ENCODE measurements at regions not wholly inside any gene's neighbourhood (a gene's known extent, or its start where the extent isn't known, plus 50 kb on each side); places are given as distances from the start of the nearest gene placed in this dataset.

DNA sequence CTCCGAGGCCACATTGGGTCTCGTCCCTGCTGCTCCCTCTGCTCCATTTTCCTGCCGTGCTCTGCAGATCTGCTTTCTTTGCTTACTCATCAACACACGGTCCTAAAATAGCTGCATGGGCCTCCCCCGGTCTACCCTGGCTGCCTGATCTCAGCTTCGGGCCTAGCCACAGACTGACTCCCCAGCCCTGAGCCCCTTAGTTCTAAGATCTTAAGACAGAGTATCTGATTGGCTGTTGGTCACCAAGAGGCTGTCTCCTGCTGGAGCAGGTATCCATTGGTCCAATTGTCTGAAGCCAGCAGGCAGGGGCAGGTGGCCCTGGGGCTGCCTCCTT, 53.7 kb upstream of the NECTIN1 start:
- no peak for ATAC-seq (ENCODE audit: low read depth)
- in situ Hi-C loops (cut with MboI; ENCODE audit: low sequenced_read_pairs), result no loop called here
- no peak overlapping the region for H3K56ac ChIP-seq (ENCODE audit: extremely low read depth, insufficient read depth, low read length)

More for the DNA sequence above, 53.7 kb upstream of the NECTIN1 start:
- Histone ChIP-seq H3K79me1 (ENCODE audit: low read depth in 1 of 2, low read length in 2 of 2) (no peaks in the 10 kb centered on the region), H3K4me2 (ENCODE audit: low read depth, low read length) (no peak overlapping the region), H2AFZ (replicated peaks; ENCODE audit: low read length, poor library complexity) (no peak overlapping the region), H4K5ac (ENCODE audit: low read depth, low read length) (no peak overlapping the region), H4K91ac (ENCODE audit: insufficient read depth, low read depth, low read length) (no peak overlapping the region), H3K4me3 (ENCODE audit: insufficient read depth, low read depth, low read length) (no peak overlapping the region), H2AK5ac (ENCODE audit: low read depth, low read length) (no peak overlapping the region), H2BK5ac (ENCODE audit: low read depth, low read length, poor library complexity, severe bottlenecking) (no peak overlapping the region), H3K23ac (ENCODE audit: low read depth, low read length) (no peak overlapping the region), H3K27ac (ENCODE audit: insufficient read depth, low read length) (no peak overlapping the region), H3K9ac (ENCODE audit: low read depth, low read length) (no peak overlapping the region), H3K18ac (ENCODE audit: low read depth, low read length) (no peak overlapping the region), H3K4me1 (ENCODE audit: control insufficient read depth, insufficient read depth, low read length) (no peaks in the 10 kb centered on the region), H3K9me1 (ENCODE audit: insufficient read depth, low read length) (no peaks in the 10 kb centered on the region), H3K4ac (ENCODE audit: low read depth, low read length) (no peak overlapping the region), H2BK20ac (ENCODE audit: low read depth, low read length) (no peak overlapping the region), H2BK120ac (ENCODE audit: low read depth, low read length) (no peak overlapping the region), H3K9me3 (ENCODE audit: control insufficient read depth, insufficient read depth, low read length) (peaks cover 4% of the 10 kb centered on the region; the same call in 1 of the 2 replicates), H3K36me3 (ENCODE audit: control insufficient read depth, insufficient read depth, low read length) (no peaks in the 10 kb centered on the region), H3K14ac (replicated peaks; ENCODE audit: low read depth, low read length) (no peak overlapping the region), H4K20me1 (ENCODE audit: insufficient read depth, low read length) (no peaks in the 10 kb centered on the region), H2AK9ac (replicated peaks; ENCODE audit: low read depth, low read length, poor library complexity) (no peak overlapping the region), H2BK15ac (ENCODE audit: low read depth, low read length) (no peak overlapping the region), H4K8ac (ENCODE audit: low read depth in 2 of 2, low read length in 2 of 2) (no peak overlapping the region), H3K27me3 (ENCODE audit: control insufficient read depth, insufficient read depth, low read length) (peaks cover 25% of the 10 kb centered on the region; the same call in 1 of the 2 replicates)
- no TSS peak for BruUV-seq (replicated peaks)
- ChIA-PET CTCF (no interaction called here), POLR2A (ENCODE audit: unreplicated experiment) (no interaction called here)
- intact Hi-C loops (cut with micrococcal nuclease) (no loop called here), dilution Hi-C loops (cut with HindIII; ENCODE audit: low sequenced_read_pairs, unreplicated experiment) (no loop called here)
- WGBS, 2 experiments (ENCODE audit: extremely low coverage in 2 of 2, insufficient read length in 1 of 2), result 43% methylated on average over 3 of the region's 6 CpGs; no CpG with 5 or more reads in 1 of the 2 experiments
- peak; percentile 8 for DNase-seq
- TF ChIP-seq SMC3 (IDR thresholded peaks at IDR 0.05; ENCODE audit: low read depth, low read length), result no peak
- TF ChIP-seq, protein P1, sequence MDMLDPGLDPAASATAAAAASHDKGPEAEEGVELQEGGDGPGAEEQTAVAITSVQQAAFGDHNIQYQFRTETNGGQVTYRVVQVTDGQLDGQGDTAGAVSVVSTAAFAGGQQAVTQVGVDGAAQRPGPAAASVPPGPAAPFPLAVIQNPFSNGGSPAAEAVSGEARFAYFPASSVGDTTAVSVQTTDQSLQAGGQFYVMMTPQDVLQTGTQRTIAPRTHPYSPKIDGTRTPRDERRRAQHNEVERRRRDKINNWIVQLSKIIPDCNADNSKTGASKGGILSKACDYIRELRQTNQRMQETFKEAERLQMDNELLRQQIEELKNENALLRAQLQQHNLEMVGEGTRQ (IDR thresholded peaks at IDR 0.05; ENCODE audit: low read depth, low read length), result no peak
- TF ChIP-seq, protein P2, sequence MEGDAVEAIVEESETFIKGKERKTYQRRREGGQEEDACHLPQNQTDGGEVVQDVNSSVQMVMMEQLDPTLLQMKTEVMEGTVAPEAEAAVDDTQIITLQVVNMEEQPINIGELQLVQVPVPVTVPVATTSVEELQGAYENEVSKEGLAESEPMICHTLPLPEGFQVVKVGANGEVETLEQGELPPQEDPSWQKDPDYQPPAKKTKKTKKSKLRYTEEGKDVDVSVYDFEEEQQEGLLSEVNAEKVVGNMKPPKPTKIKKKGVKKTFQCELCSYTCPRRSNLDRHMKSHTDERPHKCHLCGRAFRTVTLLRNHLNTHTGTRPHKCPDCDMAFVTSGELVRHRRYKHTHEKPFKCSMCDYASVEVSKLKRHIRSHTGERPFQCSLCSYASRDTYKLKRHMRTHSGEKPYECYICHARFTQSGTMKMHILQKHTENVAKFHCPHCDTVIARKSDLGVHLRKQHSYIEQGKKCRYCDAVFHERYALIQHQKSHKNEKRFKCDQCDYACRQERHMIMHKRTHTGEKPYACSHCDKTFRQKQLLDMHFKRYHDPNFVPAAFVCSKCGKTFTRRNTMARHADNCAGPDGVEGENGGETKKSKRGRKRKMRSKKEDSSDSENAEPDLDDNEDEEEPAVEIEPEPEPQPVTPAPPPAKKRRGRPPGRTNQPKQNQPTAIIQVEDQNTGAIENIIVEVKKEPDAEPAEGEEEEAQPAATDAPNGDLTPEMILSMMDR (conservative IDR thresholded peaks at IDR 0.05; ENCODE audit: low read depth, low read length), result no peak
- TF ChIP-seq POLR2A (IDR thresholded peaks at IDR 0.05; ENCODE audit: low read depth, low read length), result no peak
- TF ChIP-seq RCOR1 (IDR thresholded peaks at IDR 0.05; ENCODE audit: insufficient replicate concordance, low read length), result no peak
- no peak for TF ChIP-seq RFX5 (IDR thresholded peaks at IDR 0.05; ENCODE audit: low read depth, low read length)
- no peak for TF ChIP-seq MAZ (IDR thresholded peaks at IDR 0.05; ENCODE audit: borderline replicate concordance, low read depth, low read length)
- TF ChIP-seq MAFK (IDR thresholded peaks at IDR 0.05; ENCODE audit: low read depth, low read length), result no peak
- no peak for TF ChIP-seq CHD1 (IDR thresholded peaks at IDR 0.05; ENCODE audit: low read depth, low read length)
- TF ChIP-seq, protein P3, sequence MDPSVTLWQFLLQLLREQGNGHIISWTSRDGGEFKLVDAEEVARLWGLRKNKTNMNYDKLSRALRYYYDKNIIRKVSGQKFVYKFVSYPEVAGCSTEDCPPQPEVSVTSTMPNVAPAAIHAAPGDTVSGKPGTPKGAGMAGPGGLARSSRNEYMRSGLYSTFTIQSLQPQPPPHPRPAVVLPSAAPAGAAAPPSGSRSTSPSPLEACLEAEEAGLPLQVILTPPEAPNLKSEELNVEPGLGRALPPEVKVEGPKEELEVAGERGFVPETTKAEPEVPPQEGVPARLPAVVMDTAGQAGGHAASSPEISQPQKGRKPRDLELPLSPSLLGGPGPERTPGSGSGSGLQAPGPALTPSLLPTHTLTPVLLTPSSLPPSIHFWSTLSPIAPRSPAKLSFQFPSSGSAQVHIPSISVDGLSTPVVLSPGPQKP (IDR thresholded peaks at IDR 0.05; ENCODE audit: borderline replicate concordance, low read depth, low read length), result no peak
- no peak for TF ChIP-seq CEBPB (IDR thresholded peaks at IDR 0.05; ENCODE audit: low read depth, low read length)
- no peak for TF ChIP-seq BHLHE40 (IDR thresholded peaks at IDR 0.05; ENCODE audit: low read depth, low read length)
- TF ChIP-seq RAD21 (IDR thresholded peaks at IDR 0.05; ENCODE audit: low read length), result no peak
- TF ChIP-seq NFE2L2 (IDR thresholded peaks at IDR 0.05; ENCODE audit: low read depth, low read length), result no peak

Measured in IMR-90 (cell line).